ENCODE measurements at regions not wholly inside any gene's neighbourhood (a gene's known extent, or its start where the extent isn't known, plus 50 kb on each side); places are given as distances from the start of the nearest gene placed in this dataset.

DNA sequence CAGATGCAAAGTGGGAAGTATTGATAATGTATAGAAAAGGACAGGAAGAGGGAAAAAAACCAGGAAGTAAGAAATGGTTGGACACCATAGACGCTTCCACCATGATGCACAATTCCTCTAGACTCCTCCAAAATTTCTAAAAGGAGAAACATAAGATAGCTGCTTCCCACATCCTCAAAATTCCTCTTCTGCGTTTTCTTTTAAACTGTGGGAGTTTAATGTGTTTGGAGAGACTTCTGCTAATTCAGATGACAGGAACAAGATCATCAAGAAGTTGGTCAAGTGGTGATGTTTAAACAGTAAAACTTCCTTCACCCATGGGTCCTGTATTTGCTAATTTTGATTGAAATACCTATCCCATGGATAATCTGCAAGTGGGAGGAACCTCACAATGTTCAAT lies 130.2 kb downstream of the IRS2 start:
- TF ChIP-seq POLR2AphosphoS5 (IDR thresholded peaks at IDR 0.05; ENCODE audit: borderline replicate concordance, low read depth, low read length) = no peak
- no peak for TF ChIP-seq EZH2 (IDR thresholded peaks at IDR 0.05)

Data from SK-N-MC (cell line).